ENCODE measurements at regions not wholly inside any gene's neighbourhood (a gene's known extent, or its start where the extent isn't known, plus 50 kb on each side); places are given as distances from the start of the nearest gene placed in this dataset.

DNA sequence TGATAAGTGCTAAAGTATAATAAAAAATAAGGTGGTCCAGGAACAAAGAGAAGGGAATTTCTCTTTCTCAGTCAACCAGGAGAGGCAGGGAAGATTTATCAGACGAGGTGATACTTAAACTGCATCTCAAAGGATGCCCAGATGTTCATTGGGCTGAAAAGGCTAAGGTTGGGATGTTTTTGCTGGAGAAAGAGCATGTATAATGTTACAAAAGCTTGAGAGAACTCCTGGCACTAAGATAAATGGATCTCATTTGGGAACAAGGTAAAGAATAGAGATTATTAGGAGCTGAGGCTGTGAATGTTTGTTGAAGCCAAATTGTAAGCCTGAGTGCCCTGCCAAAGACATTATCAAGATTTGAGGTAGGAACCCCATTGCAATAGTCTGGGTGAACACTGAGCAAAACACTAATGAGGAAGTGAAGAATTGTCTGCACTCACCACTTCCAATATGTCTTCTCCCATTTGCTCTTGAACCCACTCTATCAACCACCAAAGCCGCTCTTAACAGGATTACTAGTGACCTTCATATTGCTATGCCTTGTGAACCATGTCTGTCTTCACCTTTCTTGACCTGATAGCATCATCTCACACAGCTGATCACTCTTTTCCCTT lies 149.0 kb upstream of the ARID2 start:
- Histone ChIP-seq H3K27ac (ENCODE audit: low read length) (no peak overlapping the region), H4K20me1 (ENCODE audit: insufficient read depth, low read length) (no peaks in the 10 kb centered on the region), H3K79me2 (ENCODE audit: low read length) (no peaks in the 10 kb centered on the region), H3K27me3 (replicated peaks; ENCODE audit: insufficient read depth, low read length) (no peaks in the 10 kb centered on the region), H3K9ac (ENCODE audit: low read length) (no peak overlapping the region), H3K4me3 (ENCODE audit: low read length) (no peak overlapping the region), H3F3A (ENCODE audit: insufficient read depth, low read length) (no peaks in the 10 kb centered on the region), H3K4me2 (ENCODE audit: low read depth, low read length) (no peak overlapping the region), H3K36me3 (replicated peaks; ENCODE audit: insufficient read depth, low read length) (no peaks in the 10 kb centered on the region), H3K4me1 (ENCODE audit: low read length) (no peaks in the 10 kb centered on the region), H2AFZ (ENCODE audit: low read length) (no peak overlapping the region), H3K9me2 (replicated peaks; ENCODE audit: insufficient read depth, low read length) (no peaks in the 10 kb centered on the region), H3K9me3 (replicated peaks; ENCODE audit: insufficient read depth, low read length) (no peaks in the 10 kb centered on the region)
- TF ChIP-seq EZH2phosphoT487 (IDR thresholded peaks at IDR 0.05; ENCODE audit: low read length) (no peak), EZH2 (optimal IDR thresholded peaks at IDR 0.05; ENCODE audit: low read depth, low read length) (no peak)
- TF ChIP-seq, protein P1, sequence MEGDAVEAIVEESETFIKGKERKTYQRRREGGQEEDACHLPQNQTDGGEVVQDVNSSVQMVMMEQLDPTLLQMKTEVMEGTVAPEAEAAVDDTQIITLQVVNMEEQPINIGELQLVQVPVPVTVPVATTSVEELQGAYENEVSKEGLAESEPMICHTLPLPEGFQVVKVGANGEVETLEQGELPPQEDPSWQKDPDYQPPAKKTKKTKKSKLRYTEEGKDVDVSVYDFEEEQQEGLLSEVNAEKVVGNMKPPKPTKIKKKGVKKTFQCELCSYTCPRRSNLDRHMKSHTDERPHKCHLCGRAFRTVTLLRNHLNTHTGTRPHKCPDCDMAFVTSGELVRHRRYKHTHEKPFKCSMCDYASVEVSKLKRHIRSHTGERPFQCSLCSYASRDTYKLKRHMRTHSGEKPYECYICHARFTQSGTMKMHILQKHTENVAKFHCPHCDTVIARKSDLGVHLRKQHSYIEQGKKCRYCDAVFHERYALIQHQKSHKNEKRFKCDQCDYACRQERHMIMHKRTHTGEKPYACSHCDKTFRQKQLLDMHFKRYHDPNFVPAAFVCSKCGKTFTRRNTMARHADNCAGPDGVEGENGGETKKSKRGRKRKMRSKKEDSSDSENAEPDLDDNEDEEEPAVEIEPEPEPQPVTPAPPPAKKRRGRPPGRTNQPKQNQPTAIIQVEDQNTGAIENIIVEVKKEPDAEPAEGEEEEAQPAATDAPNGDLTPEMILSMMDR (IDR thresholded peaks at IDR 0.05; ENCODE audit: low read length), result no peak
- DNase-seq, result no peak

DNA sequence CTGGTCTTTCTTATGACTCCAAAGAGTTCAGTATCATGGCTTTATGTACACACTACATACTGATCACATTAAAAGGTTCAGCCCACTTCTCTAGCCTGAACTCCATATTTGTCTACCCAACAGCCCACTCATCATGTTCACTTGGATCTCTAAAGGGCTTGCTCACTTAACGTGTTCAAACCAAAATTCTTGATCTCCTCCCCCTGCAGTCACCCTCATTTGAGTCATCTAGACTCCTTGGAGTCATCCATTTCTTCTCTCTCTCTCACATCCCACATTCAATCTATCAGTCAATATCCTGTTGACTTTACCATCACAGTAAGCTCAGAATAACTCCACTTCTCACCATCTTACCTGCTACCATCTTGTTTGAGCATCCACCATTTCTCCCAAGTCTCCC lies 148.4 kb upstream of the ARID2 start:
- Histone ChIP-seq H3K4me2 (ENCODE audit: low read depth, low read length) (no peak overlapping the region), H3K9me2 (replicated peaks; ENCODE audit: insufficient read depth, low read length) (no peaks in the 10 kb centered on the region), H2AFZ (ENCODE audit: low read length) (no peak overlapping the region), H4K20me1 (ENCODE audit: insufficient read depth, low read length) (no peaks in the 10 kb centered on the region), H3K27ac (ENCODE audit: low read length) (no peak overlapping the region), H3K9me3 (replicated peaks; ENCODE audit: insufficient read depth, low read length) (no peaks in the 10 kb centered on the region), H3K4me1 (ENCODE audit: low read length) (no peaks in the 10 kb centered on the region), H3F3A (ENCODE audit: insufficient read depth, low read length) (no peaks in the 10 kb centered on the region), H3K79me2 (ENCODE audit: low read length) (no peaks in the 10 kb centered on the region), H3K4me3 (ENCODE audit: low read length) (no peak overlapping the region), H3K9ac (ENCODE audit: low read length) (no peak overlapping the region), H3K36me3 (replicated peaks; ENCODE audit: insufficient read depth, low read length) (no peaks in the 10 kb centered on the region), H3K27me3 (replicated peaks; ENCODE audit: insufficient read depth, low read length) (no peaks in the 10 kb centered on the region)
- TF ChIP-seq, protein P1 (IDR thresholded peaks at IDR 0.05; ENCODE audit: low read length), result no peak
- TF ChIP-seq EZH2phosphoT487 (IDR thresholded peaks at IDR 0.05; ENCODE audit: low read length) (no peak), EZH2 (optimal IDR thresholded peaks at IDR 0.05; ENCODE audit: low read depth, low read length) (no peak)
- no peak for DNase-seq

GRCh38 chr12:45582536-45582935 lies 147.0 kb upstream of the ARID2 start:
- Histone ChIP-seq H3K36me3 (replicated peaks; ENCODE audit: insufficient read depth, low read length) (no peaks in the 10 kb centered on the region), H4K20me1 (ENCODE audit: insufficient read depth, low read length) (no peaks in the 10 kb centered on the region), H3K79me2 (ENCODE audit: low read length) (no peaks in the 10 kb centered on the region), H3F3A (ENCODE audit: insufficient read depth, low read length) (no peaks in the 10 kb centered on the region), H3K9me2 (replicated peaks; ENCODE audit: insufficient read depth, low read length) (no peaks in the 10 kb centered on the region), H3K9ac (ENCODE audit: low read length) (no peak overlapping the region), H2AFZ (ENCODE audit: low read length) (no peak overlapping the region), H3K4me1 (ENCODE audit: low read length) (no peaks in the 10 kb centered on the region), H3K4me2 (ENCODE audit: low read depth, low read length) (no peak overlapping the region), H3K27me3 (replicated peaks; ENCODE audit: insufficient read depth, low read length) (no peaks in the 10 kb centered on the region), H3K27ac (ENCODE audit: low read length) (no peak overlapping the region), H3K9me3 (replicated peaks; ENCODE audit: insufficient read depth, low read length) (no peaks in the 10 kb centered on the region), H3K4me3 (ENCODE audit: low read length) (no peak overlapping the region)
- no peak for TF ChIP-seq EZH2phosphoT487 (IDR thresholded peaks at IDR 0.05; ENCODE audit: low read length)
- no peak for TF ChIP-seq EZH2 (optimal IDR thresholded peaks at IDR 0.05; ENCODE audit: low read depth, low read length)
- TF ChIP-seq, protein P1 (IDR thresholded peaks at IDR 0.05; ENCODE audit: low read length), result no peak
- no peak for DNase-seq

Measured in MM.1S (cell line).